SKM-1 treated with dmso at 0.1 percent for 144 hours (cell line): ENCODE measurements at regions not wholly inside any gene's neighbourhood (a gene's known extent, or its start where the extent isn't known, plus 50 kb on each side); places are given as distances from the start of the nearest gene placed in this dataset.
"Not testable (repeated sequence)": the region's sequence is repeated elsewhere in the genome, so short reads cannot be mapped to it uniquely, and the experiment has no call there.

ENCODE experiments used
- DNase-seq: peaks from one replicate; lab custom pipeline; 2025; ENCODE audit not compliant: unreplicated experiment; lab: John Stamatoyannopoulos, UW

GRCh38 chr4:91838181-91838861 is 465.4 kb upstream of the GRID2 start:
- DNase-seq: no peak

- no peak for DNase-seq
Measured at GRCh38 chr4:91840359-91840758, 463.4 kb upstream of the GRID2 start.

DNA sequence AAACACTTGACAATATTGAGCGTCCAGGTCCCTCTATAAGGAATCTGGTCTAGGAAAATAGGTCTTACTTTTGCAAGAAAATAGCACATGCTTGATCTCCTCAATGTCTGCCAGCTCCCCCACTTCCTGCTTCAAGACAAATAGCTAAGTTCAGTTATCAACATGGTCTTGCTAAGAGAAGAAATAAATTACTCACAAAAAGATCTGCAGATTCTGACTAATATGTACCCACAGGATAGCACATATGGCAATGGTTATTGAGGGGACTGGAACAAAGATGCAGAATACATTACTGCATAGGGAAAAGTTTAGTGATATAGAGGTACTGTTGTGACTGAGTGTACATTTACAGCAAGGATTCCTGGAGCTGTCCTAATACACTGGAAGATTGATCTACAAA is 457.5 kb upstream of the GRID2 start:
- DNase-seq: no peak

DNA sequence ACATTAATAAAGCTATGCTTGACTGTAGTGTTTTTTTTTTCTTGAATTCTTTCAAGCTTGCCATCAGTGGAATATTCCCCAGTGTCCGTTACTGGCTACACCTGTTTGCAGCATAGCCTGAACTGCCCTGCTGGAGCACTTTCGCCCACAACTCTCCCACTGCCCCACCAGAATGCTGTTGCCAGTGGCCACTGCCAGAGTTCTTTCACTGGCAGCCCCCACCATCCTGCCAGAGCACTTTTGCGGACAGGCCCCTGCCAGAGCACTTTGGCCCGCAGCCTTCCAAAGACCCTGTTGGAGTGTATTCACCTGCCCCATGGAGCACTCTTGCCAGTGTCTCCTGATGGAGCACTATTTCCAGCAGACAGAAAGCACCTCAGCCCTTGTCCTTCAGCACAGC is 452.3 kb upstream of the GRID2 start:
- DNase-seq: no peak

- DNase-seq: no peak
Measured at GRCh38 chr4:91887926-91888325, 415.8 kb upstream of the GRID2 start.

DNA sequence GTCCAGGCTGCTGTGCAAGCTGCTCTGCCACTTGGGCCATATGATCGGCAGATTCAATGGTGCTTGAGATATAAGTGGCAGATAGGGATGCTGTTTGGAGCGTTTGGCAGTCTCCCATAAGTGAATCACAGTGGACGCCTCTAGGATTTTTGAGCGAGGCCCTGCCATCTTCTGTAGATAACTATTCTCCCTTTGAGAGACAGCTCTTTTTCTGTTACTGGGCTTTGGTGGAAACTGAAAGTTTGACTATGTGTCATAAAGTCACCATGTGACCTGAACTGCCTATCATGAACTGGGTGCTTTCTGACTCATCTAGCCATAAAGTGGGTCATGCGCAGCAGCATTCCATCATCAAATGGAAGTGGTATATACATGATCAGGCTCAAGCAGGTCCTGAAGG is 412.5 kb upstream of the GRID2 start:
- DNase-seq: not testable (repeated sequence)

- no peak for DNase-seq
Measured at GRCh38 chr4:91894006-91894405, 409.8 kb upstream of the GRID2 start.

DNA sequence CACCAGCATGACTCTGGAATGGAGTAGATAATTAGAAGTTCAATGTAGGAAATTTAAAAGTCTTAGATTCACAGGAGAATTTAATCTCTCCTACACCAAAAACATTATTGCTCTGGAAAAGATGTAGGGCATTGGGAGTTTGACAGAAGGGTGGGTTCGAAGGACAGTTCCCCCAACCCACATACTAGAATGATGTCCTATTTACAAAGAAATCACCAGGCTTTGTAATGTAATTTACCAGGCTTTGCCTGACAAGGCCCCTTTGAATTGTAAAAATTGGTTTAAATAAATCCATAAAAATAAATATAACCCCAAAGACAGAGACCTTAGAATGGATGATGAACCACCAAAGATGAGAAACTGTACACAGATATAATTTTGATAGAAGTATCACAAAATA is 399.2 kb upstream of the GRID2 start:
- DNase-seq: no peak

DNA sequence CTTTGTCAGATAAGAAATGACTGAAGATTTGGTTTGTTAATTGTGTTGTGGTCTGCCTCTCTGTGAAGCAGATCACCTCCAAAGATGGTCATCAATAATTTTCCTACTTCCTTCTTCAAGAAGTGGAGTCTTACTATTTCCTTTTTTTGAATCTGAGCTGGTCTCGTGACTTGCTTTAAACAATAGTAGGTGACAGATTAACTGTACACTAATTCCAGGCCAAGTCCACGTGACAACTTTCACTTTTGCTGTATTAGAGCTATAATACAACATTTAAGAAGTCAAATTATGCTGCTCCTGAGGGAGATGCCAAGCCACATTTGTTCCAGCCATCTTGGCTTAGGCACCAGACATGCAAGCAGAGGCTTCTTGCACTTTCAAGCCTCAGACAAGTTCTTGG is 393.8 kb upstream of the GRID2 start:
- no peak for DNase-seq

DNA sequence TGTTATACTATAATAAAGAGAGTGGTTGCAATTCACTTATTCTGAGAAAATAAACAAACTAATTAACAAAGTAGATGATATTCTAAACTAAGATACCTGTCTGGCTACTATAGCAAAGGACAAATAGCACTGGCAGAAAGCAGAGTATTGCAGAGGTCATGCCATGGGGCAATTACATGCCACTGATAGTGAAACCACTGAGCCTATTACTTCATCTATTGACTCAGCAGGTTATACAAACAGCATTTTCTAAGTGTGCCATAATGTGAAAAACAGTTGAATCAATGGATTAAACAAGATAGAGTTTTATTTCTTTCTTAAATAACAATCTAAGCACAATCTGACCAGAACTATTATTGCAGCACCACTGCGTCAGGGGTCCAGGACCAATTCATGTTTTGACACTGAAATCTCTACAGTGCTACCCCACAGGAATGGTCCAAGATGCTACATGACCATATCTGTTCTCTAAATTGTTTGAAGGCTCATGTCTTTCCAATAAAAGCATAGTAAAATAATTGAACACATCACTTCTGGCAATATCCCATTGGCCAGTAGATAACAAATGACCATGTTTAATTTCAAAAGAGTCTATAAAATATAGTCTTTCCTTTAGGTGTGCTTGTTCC is 389.5 kb upstream of the GRID2 start:
- DNase-seq: no peak

DNA sequence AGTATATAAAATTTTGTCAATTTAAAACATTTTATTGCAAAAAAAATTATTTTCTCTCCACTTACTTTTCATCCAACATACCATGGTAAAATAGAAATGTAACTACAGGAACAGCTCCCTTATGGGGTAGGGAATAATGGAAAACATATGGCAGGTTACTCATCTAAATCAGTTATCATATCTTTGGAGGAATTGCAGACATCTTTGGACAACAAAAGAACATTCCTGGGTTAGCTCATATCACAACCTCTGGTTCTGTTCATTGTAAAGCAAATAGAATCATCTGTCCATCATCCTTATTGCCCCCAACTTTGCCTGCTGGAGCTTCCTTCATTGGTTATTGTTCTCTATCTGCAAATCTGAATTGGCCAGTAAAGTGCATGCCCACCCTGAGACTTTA is 387.5 kb upstream of the GRID2 start:
- no peak for DNase-seq

DNA sequence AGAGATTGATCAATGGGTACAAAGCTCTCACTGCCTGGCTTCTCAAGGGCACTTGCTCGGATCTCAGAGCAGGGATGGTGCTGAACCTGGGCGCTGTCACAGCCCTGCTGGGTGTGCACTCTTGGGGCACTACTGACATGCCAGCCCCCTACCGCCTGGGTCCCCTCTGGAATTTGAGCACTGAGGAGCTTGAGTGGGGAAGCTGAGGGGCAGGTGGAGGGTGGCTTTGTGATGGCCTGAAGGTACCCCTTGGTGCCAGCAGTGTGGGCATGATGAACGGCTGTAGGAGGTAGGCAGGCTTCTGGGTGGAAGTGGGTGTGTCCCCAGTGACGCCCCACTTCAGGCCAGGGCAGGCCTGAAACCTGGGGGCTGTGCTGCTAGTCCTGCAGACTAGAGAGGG is 379.1 kb upstream of the GRID2 start:
- no peak for DNase-seq

DNA sequence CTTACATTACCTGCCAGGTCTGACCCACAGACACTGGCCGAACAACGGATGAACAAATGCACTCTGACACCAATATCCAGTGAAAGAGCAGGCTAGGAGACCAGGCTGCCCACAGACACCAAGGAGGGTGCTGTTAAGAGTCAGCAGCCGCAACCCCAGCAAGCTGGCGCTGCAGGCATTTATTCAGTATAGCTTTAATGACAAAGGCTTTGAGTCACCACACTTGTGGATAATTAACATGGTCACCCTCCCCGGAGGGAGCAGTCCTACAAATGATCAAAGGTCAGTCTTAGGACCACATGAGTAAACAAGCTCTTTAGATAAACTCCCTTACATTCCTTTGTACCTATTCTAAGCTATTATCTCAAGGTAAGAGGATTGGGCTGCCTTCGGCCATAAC is 368.5 kb upstream of the GRID2 start:
- DNase-seq: no peak

GRCh38 chr4:91936311-91936710 is 367.5 kb upstream of the GRID2 start:
- no peak for DNase-seq

DNA sequence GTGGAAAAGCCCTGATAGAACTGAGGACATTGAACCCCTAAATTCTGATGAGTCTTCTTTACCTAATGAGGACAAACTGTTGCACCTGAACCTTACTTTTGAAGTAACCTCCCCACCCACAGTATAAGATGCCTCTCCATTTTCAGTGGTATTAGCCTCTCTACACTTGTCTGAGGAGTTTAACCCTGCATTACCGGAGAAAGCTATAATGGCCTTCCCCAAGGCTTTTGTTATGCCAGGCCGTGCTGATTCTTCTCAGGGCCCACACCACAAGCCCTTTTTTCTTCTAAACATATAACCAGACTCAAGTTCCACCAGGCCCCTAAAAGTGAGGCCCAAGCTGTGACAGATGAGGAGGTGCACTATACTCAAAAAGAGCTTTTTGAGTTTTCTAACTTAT is 345.8 kb upstream of the GRID2 start:
- no peak for DNase-seq

DNA sequence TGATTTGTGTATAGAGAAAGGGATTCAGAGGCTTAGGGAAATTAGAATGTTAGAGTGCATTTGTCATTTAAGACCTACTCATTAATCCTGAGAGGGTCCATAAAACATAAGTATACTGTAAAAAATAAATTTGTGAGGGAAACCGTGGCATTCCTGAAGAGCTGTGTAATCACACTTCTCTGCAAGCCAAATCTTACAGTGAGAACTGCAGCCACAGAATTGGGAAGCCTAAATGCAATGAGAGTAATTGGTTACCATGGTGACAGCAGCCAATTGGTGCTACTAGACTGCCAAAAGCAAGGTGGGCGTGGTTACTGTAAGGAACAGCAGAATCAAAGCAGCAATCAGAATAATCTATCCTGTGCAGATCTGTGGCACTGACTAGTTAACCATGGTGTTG is 345.2 kb upstream of the GRID2 start:
- no peak for DNase-seq

- no peak for DNase-seq
Measured at GRCh38 chr4:91961504-91961903, 342.3 kb upstream of the GRID2 start.

DNA sequence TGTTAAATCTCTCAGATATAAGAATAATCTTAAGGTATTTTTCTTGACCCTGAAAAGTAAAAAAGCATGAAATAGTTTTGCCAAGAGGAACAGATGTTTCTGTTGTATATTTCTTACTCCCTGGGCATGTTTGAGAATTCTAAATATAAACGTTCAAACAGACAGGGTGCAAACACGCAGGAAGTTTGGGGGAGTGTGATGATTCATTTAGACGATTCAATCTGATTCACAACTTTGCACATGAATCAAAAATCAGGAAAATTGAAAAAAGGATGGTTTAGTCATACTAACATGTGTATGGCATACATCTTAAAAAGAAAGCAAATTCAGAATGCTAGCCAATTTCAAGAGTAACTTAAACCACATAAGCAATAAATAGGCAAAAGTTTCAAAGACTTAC is 340.3 kb upstream of the GRID2 start:
- DNase-seq: no peak

- no peak for DNase-seq
Measured at GRCh38 chr4:91965166-91965565, 338.6 kb upstream of the GRID2 start.

DNA sequence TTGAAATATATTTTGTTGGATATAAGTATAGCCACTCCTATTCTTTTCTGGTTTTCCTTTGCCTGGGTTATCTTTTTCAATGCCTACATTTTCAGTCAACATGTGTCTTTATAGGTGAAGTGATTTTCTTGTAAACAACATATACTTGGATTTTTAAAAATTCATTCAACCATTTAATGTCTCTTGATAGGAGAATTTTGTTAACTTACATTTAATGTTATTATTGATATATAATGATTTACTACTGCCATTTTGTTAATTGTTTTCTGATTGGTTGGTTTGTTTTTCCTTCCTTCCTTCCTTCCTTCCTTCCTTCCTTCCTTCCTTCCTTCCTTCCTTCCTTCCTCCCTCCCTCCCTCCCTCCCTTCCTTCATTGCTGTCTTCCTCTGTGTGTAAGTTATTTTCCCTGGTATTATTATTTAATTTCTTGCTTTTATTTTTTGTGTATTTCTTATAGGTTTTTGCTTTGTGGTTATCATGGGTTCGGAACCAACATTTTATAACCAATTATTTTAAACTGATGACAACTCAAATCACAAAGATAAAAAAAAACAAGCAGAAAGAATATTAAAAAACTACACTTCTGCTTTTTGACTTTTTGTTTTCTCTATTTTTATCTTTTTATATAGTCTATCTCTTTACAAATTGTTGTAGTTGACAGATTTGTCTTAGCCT is 330.1 kb upstream of the GRID2 start:
- no peak for DNase-seq

DNA sequence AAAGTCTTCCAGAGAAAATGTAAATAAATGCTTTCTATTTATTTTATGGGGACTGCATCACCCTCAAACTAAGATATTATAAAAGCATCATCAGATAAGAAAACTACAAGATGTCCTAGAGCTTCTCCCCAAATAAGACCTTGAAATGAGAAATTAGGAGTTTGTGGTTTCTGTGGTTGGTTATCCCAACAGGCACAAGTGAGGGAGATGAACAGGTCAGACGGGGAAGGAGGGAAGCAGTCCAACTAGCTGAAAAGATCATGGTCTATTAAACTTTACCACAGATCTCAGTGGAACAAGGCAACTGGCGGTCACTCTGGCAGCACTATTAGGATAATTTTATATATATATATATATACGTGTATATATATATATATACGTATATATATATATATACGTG is 319.3 kb upstream of the GRID2 start:
- DNase-seq: no peak

DNA sequence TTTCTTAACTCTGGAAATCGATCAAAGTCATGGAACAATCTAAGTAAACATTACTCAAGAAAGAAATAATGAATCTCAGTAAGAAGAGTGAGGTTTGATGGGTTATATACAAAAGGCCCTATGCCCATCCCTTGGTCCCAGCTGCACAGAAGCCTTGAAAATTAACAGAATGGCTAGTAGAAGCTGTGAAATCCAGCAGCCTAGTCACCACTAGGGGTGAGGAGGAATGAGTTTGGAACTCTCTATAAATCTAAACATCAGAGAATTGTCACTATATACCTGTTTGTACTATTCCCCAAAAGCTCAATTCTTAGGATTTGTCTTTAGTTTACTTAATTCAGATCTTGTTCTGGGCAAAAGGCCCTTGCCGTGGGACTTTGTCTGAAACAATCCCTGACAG is 313.9 kb upstream of the GRID2 start:
- no peak for DNase-seq

DNA sequence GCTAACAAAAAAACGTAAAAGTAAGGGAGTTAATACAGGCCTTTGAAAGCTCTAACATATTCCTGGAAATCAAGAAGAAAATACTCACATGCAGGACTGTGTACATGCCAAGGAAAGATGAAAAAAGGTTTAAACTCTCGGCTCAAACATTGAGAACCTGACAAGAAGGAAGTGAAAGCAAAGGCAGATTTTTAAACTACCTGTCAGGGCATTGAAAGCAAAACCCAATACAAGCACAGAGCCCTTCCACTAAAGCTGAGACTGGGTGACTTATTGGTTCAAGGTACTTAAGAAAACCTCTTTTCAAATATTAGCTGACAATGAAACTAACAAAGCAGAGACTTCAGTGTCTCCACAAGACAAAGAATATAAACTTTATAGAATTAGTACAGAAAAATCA is 313.0 kb upstream of the GRID2 start:
- DNase-seq: no peak
